ENCODE measurements at regions not wholly inside any gene's neighbourhood (a gene's known extent, or its start where the extent isn't known, plus 50 kb on each side); places are given as distances from the start of the nearest gene placed in this dataset.
A peak's percentile ranks its signal among the peaks of the same experiment; 100 is the strongest.

DNA sequence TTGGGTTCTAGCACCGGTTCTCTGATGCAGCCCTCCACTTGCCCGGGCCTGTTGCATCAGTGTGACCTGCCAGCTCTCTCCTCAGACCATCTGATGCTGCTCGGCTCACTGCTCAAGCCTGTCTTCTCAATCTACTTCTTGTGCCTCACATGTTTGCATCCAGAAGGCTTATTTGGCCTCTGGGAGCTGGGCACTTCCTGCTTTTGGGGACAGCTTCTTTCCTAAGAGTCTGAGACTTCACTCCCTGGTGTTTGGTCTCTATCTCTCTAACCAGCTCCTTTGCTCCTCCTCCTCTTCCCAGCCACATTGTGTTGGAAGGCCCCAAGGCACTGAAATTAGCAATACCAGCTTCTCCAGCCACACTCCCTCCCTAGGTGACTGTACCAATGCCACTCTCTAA lies 212.8 kb downstream of the CDCA7 start (continued):
- TF ChIP-seq, protein P1, sequence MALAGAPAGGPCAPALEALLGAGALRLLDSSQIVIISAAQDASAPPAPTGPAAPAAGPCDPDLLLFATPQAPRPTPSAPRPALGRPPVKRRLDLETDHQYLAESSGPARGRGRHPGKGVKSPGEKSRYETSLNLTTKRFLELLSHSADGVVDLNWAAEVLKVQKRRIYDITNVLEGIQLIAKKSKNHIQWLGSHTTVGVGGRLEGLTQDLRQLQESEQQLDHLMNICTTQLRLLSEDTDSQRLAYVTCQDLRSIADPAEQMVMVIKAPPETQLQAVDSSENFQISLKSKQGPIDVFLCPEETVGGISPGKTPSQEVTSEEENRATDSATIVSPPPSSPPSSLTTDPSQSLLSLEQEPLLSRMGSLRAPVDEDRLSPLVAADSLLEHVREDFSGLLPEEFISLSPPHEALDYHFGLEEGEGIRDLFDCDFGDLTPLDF (CRISPR knock-in tag; IDR thresholded peaks at IDR 0.05) = no peak
- TF ChIP-seq, protein P2, sequence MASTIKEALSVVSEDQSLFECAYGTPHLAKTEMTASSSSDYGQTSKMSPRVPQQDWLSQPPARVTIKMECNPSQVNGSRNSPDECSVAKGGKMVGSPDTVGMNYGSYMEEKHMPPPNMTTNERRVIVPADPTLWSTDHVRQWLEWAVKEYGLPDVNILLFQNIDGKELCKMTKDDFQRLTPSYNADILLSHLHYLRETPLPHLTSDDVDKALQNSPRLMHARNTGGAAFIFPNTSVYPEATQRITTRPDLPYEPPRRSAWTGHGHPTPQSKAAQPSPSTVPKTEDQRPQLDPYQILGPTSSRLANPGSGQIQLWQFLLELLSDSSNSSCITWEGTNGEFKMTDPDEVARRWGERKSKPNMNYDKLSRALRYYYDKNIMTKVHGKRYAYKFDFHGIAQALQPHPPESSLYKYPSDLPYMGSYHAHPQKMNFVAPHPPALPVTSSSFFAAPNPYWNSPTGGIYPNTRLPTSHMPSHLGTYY (CRISPR knock-in tag; IDR thresholded peaks at IDR 0.05) = no peak
- TF ChIP-seq, protein P3, sequence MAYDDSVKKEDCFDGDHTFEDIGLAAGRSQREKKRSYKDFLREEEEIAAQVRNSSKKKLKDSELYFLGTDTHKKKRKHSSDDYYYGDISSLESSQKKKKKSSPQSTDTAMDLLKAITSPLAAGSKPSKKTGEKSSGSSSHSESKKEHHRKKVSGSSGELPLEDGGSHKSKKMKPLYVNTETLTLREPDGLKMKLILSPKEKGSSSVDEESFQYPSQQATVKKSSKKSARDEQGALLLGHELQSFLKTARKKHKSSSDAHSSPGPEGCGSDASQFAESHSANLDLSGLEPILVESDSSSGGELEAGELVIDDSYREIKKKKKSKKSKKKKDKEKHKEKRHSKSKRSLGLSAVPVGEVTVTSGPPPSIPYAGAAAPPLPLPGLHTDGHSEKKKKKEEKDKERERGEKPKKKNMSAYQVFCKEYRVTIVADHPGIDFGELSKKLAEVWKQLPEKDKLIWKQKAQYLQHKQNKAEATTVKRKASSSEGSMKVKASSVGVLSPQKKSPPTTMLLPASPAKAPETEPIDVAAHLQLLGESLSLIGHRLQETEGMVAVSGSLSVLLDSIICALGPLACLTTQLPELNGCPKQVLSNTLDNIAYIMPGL (CRISPR knock-in tag; IDR thresholded peaks at IDR 0.05) = no peak

DNA sequence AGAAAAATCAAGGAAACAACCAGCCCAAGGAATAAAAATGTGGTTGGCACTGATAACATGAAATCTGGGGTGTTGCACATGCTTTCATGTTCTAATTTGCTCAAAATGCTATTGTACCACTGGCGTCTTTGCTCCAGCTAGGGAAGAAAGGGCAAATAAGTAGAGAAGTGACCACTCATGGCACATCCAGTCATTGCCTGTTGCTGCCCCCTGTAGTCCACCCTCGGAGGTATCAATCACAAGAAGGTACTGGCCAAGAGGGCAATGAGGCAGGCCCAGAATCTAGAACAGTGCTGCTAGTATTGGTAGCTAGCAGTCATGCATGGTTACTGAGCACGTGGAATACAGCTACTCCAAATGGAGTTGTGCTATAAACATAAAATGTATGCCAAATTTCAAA lies 213.4 kb downstream of the CDCA7 start:
- Mint-ChIP-seq H3K4me3 (no peak overlapping the region), H3K27ac (no peak overlapping the region), H3K9me3 (peaks cover 7% of the 10 kb centered on the region), H3K36me3 (0 out of 2 replicates have a peak, but pooled peaks cover 4% of the 10 kb centered on the region), H3K4me1 (peaks cover 30% of the 10 kb centered on the region), H3K27me3 (ENCODE audit: low read depth) (no peaks in the 10 kb centered on the region)
- POLR2A ChIA-PET = interaction anchor here (0.5 kb wide), 2 partner anchors 15 to 1422 kb away, joined by 3 read pairs; no protein-coding TSS in a partner anchor
- ATAC-seq = peak; percentile 83
- CTCF ChIA-PET = interaction anchor here (0.6 to 3.6 kb wide), 27 partner anchors 10 to 776 kb away, joined by 3 to 51 read pairs (median 3); no protein-coding TSS in a partner anchor
- TF ChIP-seq ZNF121 (CRISPR knock-in tag; IDR thresholded peaks at IDR 0.05) = no peak
- peak; percentile 70 for DNase-seq (ENCODE audit: low spot score)

DNA sequence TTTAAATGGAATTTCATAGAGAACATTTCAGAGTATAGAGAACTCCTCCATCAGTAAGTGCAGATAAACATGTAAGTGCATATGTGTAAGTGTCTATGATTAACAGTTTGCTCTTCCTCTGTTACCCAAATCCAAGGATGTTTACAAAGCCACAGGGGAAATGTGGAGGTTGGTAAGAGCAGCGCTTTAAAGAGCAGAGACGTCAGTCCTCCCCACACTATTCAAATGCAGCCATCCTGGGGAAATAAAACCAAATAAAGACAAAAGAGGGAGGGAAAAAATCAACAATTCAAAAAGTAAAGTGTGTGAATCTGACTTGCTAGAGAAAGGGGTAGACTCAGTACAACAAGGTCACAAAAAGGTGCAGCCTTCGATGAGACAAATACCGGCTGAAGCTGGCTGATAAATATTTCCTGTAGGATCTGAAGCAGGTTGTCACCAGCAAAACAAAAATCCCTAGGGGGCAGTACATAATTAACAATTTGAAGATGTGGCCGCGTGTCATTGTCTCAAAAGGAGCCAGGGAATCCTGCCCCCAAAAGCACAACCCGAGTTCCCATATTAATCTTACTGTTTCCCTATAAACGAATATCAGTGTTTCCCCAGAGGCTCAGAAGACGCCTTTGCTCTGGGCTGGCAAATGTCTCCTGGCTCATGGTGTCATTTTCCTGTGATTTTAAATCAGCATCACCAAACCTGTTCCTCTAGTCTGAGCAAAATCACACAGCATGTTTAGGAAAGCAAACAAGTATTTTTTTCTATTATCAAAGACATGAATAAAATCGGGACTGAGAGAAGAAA lies 216.5 kb downstream of the CDCA7 start:
- TF ChIP-seq, protein P4, sequence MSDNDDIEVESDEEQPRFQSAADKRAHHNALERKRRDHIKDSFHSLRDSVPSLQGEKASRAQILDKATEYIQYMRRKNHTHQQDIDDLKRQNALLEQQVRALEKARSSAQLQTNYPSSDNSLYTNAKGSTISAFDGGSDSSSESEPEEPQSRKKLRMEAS (CRISPR knock-in tag; IDR thresholded peaks at IDR 0.05) = 0 out of 2 replicates have a peak, but pooled peaks have one; percentile 23
- TF ChIP-seq TP53 (CRISPR knock-in tag; IDR thresholded peaks at IDR 0.05) = no peak
- peaks cover 32% of the 10 kb centered on the region for H3K4me1 Mint-ChIP-seq
- peak overlapping the region; percentile 37 for H3K4me3 Mint-ChIP-seq
- ATAC-seq = peak; percentile 72
- peak overlapping the region; percentile 73 for H3K27ac Mint-ChIP-seq
- H3K9me3 Mint-ChIP-seq = peaks cover 17% of the 10 kb centered on the region
- H3K27me3 Mint-ChIP-seq (ENCODE audit: low read depth) = no peaks in the 10 kb centered on the region
- H3K36me3 Mint-ChIP-seq = peaks cover 12% of the 10 kb centered on the region
- POLR2A ChIA-PET = no interaction called here
- CTCF ChIA-PET = interaction anchor here (0.5 to 1.9 kb wide), 6 partner anchors 41 to 457 kb away, joined by 3 to 6 read pairs (median 3); no protein-coding TSS in a partner anchor
- DNase-seq (ENCODE audit: low spot score) = no peak

DNA sequence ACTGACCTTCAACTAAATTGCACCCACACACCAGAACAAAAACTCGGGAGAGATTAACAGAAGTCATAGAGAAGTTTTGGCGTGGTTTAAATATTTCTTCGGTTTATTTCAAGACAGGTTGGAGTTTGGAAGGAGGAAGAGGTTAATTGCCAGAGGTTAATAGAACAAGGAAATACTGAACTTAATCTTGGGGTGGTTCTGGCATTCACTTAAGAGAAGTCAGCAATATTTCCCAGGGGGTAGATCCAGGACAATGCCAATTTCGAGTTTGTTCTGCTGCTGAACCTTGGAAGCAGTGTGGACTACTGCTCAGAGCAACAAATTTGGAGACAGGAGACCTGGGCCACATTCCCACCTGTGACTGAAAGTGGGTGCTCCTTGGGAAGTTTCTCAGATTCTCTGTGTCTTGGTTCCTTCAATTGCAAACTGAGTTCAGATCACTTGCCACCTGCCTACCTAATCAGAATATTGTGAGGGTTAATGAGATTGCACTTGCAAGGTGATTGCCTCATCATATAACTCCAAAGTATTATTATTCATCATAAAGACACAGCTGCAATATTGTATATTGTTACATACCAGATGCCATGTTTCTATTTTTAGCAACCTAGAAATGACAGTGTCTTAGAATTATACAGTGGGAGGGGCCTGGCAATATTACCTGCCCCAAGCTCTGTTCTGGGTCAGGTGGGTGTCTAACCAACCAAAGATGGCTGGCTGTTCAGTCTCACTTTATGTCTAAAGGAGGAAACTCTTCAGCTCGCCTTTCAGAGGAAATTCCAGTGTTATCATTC lies 217.4 kb downstream of the CDCA7 start:
- peak overlapping the region; percentile 37; the same call in 1 of the 2 replicates for H3K4me3 Mint-ChIP-seq
- peaks cover 32% of the 10 kb centered on the region for H3K4me1 Mint-ChIP-seq
- POLR2A ChIA-PET = no interaction called here
- DNase-seq (ENCODE audit: low spot score) (no peak), ATAC-seq (no peak)
- H3K36me3 Mint-ChIP-seq = peaks cover 12% of the 10 kb centered on the region
- H3K27ac Mint-ChIP-seq = peak overlapping the region; percentile 73
- CTCF ChIA-PET = interaction anchor here (1.2 to 1.9 kb wide), 2 partner anchors 170 to 173 kb away, joined by 3 to 6 read pairs; no protein-coding TSS in a partner anchor
- TF ChIP-seq CBFB (CRISPR knock-in tag; IDR thresholded peaks at IDR 0.05; ENCODE audit: low read depth) (no peak), HMGA2 (CRISPR knock-in tag; IDR thresholded peaks at IDR 0.05) (no peak), FOXJ3 (CRISPR knock-in tag; IDR thresholded peaks at IDR 0.05; ENCODE audit: borderline replicate concordance) (no peak), ZNF138 (CRISPR knock-in tag; conservative IDR thresholded peaks at IDR 0.05) (no peak)
- TF ChIP-seq, protein P5, sequence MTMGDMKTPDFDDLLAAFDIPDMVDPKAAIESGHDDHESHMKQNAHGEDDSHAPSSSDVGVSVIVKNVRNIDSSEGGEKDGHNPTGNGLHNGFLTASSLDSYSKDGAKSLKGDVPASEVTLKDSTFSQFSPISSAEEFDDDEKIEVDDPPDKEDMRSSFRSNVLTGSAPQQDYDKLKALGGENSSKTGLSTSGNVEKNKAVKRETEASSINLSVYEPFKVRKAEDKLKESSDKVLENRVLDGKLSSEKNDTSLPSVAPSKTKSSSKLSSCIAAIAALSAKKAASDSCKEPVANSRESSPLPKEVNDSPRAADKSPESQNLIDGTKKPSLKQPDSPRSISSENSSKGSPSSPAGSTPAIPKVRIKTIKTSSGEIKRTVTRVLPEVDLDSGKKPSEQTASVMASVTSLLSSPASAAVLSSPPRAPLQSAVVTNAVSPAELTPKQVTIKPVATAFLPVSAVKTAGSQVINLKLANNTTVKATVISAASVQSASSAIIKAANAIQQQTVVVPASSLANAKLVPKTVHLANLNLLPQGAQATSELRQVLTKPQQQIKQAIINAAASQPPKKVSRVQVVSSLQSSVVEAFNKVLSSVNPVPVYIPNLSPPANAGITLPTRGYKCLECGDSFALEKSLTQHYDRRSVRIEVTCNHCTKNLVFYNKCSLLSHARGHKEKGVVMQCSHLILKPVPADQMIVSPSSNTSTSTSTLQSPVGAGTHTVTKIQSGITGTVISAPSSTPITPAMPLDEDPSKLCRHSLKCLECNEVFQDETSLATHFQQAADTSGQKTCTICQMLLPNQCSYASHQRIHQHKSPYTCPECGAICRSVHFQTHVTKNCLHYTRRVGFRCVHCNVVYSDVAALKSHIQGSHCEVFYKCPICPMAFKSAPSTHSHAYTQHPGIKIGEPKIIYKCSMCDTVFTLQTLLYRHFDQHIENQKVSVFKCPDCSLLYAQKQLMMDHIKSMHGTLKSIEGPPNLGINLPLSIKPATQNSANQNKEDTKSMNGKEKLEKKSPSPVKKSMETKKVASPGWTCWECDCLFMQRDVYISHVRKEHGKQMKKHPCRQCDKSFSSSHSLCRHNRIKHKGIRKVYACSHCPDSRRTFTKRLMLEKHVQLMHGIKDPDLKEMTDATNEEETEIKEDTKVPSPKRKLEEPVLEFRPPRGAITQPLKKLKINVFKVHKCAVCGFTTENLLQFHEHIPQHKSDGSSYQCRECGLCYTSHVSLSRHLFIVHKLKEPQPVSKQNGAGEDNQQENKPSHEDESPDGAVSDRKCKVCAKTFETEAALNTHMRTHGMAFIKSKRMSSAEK (CRISPR knock-in tag; IDR thresholded peaks at IDR 0.05; ENCODE audit: borderline replicate concordance) = no peak
- TF ChIP-seq, protein P6, sequence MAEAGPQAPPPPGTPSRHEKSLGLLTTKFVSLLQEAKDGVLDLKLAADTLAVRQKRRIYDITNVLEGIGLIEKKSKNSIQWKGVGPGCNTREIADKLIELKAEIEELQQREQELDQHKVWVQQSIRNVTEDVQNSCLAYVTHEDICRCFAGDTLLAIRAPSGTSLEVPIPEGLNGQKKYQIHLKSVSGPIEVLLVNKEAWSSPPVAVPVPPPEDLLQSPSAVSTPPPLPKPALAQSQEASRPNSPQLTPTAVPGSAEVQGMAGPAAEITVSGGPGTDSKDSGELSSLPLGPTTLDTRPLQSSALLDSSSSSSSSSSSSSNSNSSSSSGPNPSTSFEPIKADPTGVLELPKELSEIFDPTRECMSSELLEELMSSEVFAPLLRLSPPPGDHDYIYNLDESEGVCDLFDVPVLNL (CRISPR knock-in tag; IDR thresholded peaks at IDR 0.05; ENCODE audit: borderline replicate concordance, low read depth) = no peak
- TF ChIP-seq, protein P7, sequence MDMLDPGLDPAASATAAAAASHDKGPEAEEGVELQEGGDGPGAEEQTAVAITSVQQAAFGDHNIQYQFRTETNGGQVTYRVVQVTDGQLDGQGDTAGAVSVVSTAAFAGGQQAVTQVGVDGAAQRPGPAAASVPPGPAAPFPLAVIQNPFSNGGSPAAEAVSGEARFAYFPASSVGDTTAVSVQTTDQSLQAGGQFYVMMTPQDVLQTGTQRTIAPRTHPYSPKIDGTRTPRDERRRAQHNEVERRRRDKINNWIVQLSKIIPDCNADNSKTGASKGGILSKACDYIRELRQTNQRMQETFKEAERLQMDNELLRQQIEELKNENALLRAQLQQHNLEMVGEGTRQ (CRISPR knock-in tag; IDR thresholded peaks at IDR 0.05) = no peak
- no peaks in the 10 kb centered on the region for H3K27me3 Mint-ChIP-seq (ENCODE audit: low read depth)
- peaks cover 17% of the 10 kb centered on the region for H3K9me3 Mint-ChIP-seq

Measured in WTC11 (cell line).